ENCODE measurements at regions not wholly inside any gene's neighbourhood (a gene's known extent, or its start where the extent isn't known, plus 50 kb on each side); places are given as distances from the start of the nearest gene placed in this dataset.

DNA sequence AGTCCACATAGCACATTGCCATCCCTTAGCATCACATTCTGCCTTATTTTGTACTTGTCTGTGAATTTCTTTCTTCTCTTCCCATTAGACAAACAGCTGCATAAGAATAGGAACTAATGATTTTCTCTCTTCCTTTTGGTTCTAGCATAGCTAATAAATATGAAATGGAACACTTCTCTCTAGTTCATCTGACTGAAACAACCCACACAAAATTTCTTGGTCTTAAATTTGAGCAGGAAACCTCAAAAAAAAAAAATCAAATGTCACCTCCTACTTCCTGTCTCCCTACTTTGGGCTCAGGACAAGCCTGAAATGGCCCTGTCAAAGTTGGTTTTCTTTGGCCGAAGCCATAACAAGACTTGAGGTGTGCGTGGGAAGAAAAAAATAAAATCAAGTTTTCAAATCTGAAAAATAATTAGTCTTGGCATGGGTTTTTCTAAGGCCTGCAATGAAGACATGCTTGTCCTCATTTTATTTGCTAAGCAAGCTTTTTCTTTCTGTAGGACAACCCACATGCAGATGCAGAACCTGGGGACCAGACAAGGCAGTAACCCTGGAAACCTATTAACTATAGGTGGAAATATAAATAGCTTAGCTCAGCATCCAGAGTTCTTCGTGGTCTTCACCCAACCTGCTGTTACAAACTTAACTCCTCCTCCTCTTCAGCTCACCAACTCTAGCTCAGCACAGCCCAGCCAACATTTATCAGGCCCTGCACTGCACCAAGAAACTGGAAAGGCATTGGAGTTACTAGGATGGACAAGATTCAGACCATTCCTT, 523.5 kb upstream of the KLF4 start:
- no peak for DNase-seq

DNA sequence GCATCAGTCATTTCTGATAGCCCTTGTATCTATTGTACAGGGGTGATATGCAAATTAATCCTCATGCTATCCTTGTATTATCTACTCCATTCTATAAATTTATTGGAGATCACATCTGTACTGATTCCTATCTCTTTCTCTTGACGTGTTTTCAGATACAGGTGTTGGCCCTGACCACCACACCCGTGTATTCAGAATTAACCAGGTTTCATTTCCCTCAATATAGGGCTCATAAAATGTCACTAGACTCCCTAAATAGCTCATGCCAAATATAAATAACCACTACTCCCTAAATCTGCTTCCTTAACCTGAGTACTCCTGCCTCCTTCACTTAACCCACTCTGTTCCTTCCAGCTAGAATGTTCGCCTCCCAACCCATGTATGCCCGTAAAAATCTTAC, 522.8 kb upstream of the KLF4 start:
- DNase-seq = no peak

DNA sequence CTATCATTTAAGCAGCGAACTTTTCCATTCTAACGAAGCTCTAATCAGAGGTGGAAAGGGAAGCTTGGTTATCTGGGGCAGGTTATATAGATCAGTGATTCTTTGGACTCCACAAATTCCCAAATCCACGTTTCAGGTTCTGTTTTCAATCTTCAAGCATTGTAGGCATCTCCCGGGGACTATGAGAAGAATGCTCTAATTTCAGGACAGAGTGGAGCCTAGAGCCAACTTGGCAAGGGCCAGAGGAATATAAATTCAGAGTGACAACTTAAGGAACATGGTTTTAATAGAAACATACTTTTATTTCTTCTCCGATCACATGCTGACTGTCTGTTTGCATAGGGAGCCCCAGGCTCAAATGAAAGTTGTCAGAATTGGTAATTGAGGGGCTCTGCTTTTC, 514.0 kb upstream of the KLF4 start:
- DNase-seq = no peak

DNA sequence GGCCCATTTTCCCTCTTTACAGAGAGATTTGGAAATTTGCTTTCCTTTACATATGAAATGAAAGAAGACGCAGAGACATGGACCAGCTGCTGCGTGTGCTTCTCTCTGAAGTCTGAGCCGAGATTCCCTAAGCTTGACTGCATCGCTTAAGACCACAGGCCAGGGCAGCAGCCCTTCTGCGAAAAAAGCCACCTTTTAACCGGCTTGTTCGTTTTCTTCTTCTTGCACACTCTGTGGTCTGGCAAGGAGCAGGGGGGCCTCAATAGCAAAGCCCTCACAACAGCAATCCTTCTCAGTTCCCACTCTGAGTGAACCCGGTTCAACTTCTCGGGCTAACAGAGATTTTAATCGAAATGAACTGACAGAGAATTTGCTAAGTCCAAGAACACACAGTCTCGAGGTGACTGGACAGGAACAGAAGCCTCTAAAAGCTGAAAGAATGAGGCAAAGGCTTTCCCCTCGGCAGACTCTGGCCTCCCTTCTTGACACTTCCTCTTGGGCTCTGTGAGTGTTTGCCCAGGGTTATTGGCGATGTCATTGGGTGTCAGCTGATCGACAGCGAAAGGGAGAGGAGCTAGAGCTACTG, 512.9 kb upstream of the KLF4 start:
- DNase-seq = no peak

DNA sequence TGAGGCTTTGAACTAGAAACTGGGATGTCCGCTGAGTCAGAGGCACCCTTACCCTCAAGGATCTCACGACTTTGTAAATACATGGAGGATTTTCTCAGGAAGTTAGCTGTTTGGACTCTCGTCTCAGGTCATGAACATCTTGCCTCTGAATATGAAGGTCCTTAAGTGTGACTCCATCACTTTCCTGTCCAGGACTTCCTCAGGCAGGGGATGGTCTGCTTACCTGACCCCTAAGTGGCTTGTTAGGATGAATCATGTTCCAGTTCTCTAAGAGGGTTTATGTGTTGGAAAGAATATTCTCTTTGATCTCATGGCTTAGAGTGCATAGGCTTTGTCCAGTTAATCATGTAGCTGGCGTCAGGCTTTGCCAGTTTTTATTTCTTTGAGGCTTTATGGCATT, 511.7 kb upstream of the KLF4 start:
- DNase-seq = no peak

DNA sequence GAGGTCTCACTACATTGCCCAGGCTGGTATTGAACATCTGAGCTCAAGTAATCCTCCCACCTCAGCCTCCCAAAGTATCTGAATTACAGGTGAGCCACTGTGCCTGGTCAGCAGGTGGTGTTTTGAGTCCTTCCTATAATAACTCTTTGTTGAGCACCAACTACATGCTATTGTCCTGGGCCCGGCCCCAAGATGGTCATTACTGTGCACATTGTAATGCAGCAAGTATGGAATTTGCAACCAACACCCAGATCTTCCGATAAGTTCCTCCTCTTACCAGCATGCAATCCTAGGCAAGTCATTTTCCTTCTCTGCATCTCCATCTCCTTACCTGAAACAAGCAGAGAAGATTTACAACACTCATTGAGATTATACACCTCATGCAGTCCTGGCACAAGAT, 510.3 kb upstream of the KLF4 start:
- DNase-seq = no peak

DNA sequence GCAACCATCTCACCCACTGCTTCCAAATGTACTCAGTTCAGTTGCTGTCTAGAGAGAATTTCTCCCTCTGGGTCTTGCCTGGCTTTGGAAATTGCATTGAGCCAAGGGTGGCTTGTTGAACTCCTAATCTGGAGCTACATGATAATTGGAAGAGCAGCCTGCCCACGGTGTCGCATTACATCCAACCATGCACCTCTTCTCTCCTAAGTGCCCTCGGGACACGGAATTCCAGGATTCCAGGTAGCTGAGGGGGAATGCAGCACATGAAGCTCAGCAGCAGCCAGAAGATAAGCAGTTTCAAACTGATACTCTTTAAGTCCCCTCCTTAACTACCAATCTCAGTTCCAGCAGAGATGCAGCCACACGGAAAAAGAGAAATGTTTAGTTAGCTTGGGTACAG, 509.4 kb upstream of the KLF4 start:
- DNase-seq = peak; percentile 67

DNA sequence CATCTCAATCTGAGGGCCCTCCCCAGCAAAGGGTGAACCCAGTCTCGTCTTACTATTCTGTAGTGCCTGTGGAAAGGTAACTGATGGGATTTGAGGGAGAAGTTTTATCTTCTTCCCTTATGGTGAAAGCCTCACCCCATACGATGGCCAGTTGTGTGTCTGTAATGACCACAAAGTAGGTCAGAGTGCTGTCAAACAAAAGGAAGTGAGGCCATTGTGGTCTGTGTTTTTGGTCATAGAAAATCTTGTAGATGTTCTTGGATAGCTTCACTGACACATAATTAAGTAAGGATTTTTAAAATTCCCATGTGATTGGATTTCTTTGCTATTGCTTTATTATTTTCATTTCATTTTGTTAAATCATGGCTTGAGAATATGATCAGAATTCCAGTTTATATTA, 505.1 kb upstream of the KLF4 start:
- DNase-seq = no peak

DNA sequence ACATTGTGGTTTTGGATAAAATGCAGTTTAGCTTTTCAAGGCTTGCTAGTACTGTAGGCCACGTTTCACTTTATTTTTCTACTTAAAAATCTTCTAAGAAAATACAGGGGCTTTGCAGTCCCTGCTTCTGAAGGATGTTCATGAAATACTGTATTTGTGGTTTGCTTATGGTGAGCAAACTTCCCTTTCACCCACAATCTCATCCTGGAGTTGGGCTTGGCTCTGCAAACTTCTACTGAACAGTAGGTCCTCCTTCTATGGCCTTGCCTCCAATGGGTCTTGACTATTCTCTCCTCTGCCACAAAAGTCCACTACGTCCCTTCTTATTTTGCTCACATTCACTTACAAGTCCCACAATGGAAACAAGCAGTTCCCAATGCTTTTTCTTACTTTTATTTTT, 502.7 kb upstream of the KLF4 start:
- no peak for DNase-seq

DNA sequence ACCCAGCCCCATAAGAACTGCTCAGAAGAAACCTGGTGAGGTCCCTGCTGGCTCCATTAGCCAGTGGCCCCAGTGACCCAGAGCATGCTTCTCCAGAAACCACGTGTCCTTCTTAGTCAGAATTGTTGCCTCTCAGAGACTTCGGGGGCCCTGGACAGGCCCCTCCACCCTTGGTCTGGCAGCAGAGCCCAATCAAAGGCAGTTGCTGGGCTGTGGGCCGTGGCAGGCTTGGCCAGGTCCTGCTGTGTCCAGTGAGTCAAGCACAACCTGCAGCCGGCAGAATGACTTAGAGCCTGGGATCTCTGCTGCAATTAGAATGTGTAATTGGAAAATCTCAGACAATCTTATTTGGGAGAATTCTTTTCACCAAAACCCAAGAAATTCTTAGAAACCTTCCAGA, 502.0 kb upstream of the KLF4 start:
- DNase-seq = no peak

DNA sequence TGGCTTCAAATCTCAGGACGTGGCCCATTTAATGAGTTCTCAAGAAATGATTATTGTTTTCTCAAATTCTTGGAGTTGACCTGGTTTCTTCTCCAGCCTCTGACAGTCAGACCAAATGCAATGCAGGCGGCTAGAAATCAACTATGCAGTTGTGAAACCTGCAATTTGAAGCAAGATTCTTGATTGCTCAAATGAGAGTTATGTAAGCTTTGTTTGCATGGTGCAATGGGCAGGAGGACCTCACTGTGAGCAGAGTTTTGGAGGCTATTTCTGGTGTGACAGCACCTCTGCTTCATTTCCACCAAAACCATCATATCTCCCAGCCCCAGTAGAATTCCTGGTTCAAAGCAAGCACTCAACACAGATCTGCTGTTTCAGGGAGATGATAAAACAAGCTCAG, 500.0 kb upstream of the KLF4 start:
- DNase-seq = no peak

DNA sequence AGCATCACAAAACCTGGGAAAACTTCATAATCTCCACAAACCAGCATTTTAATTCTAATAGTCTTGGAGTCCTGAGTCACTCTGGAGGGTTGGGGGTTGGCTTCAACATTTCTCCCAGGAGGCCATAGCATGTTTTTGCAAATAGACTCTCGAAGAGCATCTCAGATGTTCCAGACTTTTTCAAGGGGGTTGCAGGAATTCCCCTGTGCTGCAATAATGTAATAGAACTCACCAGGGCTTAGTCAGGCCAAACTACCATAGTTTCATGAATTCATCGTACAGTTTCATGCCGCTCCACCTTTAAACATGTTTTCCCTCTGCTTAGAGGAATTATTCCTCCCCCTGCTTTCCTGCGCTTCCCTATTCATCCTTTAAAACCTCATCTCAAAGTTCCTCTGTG, 499.5 kb upstream of the KLF4 start:
- DNase-seq = no peak

DNA sequence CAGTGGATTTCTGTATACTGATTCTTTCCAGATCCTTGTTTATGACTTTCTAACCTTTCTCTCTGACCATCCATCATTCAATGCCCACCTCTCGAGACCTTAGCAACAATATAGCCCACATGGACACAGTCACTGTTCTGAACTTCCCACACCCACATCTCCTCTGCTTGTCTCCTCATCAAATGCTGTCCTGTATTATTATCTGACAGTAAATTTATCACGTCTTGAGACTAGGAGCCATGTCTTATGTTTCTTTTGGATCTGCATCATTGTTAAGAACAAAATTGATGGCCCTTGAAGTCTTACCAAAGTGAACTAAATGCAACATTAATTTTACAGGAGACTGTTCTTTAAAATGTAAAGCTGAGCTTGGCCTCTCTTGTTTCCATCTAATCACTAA, 495.4 kb upstream of the KLF4 start:
- no peak for DNase-seq

DNA sequence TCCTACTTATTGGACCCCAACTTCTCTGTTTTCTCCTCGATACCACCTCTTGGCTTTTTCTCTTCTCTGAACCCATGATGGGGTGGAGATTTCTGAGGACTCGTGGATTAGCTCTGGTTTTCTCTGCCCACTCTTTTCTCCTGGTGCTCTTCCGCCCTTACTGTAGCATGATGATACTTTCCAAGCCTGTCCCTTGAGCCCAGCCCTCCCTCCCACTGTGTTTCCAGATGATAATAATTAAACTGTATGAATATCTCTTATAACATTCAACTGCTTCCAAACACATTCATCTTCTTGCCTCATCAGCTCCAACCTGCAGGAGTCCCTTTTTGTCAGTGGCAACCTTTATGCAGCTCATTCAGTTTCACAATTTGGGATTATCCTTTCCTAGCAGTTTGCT, 494.2 kb upstream of the KLF4 start:
- no peak for DNase-seq

DNA sequence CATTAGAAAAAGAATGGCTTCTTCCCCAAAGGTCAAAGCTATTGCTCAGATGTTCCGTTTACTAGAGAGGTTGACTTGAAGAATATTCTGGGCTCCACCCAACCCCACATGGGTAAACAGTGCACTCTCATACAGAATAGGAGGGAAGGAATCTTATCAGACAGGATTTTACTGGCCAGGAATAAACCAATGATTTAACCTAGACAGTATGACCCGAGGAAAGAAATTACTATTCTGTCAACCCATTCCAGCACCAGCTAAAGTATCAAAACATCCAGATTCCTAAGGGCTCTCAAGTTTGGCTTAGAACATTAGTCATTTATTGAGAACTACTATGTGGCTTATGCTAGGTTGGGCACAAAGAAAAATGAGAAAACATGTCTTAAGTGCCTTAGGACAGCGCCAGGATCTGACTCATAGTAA, 493.6 kb upstream of the KLF4 start:
- no peak for DNase-seq

DNA sequence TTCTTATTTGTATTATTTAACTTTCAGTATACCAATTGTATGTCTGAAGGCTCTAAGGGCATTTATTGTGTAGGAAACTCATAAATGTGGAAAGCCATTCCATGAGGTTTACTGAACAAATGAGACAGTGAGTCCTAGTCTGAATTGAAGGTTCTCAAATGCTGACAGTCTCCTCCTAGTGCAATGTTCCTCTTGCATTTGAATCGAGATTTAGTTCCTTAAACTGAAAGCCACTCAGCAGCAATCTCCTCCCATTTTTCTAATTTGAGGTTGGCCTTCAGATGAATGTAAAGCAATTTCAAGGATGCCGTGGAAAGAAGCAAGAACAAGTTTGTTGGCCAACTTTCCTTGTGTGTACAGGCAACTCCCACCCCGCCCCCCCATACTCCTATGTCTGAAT, 493.2 kb upstream of the KLF4 start:
- no peak for DNase-seq

DNA sequence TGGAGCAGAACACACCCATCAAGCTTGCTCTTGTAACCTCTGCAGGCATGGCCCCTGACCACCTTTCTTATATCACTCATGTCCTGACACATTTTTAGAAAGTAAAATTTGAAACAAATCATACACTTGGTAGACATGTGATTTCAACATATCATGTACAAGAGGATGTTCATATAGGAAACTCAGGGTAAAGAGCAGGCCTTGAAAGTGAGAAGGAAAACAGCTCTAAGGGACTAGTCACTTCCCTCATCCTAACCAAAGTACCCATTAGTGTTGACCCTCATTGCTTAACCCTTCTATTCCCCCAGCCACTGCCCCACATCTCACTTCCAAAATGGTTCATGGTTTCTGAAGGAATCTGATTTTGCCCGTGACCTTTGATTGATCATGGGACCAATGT, 492.4 kb upstream of the KLF4 start:
- no peak for DNase-seq

DNA sequence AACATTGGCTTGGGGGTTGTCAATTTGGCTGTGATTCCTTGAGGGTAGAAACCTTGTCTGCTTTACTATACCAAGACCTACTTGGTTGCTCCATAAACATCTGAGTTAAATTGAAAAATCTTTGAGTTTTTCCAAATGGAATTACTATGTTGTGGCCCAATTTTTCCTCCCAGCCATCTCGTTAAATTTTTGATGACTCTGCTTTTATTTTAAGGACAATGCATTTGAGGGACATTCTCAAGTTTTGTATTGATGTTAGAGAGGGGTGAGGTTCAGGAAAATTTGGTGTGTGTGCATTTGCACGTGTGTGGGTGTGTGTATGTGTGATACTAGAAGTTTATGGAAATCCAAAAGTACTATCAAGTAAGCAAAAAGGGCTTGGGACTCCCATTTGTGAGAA, 491.4 kb upstream of the KLF4 start:
- no peak for DNase-seq

DNA sequence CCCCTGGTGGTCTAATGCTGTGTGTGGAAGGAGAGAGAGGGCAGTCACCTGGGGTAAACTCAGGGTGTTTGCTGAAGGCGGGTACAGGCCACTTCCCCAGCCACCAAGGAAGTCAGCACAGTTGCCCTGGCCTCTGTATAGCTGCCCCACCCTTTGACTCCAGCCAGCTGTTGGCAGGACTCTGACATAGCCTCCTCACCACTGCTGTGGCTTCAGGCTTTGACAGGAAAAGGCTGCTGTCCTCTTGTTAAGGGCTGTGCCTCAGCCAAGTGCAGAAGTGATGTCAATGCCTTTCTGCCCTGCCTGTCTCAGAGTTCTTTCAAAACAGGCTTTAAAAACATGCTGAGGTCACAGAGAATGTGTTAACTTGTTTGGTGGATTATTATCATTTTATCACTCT, 487.2 kb upstream of the KLF4 start:
- DNase-seq = no peak

DNA sequence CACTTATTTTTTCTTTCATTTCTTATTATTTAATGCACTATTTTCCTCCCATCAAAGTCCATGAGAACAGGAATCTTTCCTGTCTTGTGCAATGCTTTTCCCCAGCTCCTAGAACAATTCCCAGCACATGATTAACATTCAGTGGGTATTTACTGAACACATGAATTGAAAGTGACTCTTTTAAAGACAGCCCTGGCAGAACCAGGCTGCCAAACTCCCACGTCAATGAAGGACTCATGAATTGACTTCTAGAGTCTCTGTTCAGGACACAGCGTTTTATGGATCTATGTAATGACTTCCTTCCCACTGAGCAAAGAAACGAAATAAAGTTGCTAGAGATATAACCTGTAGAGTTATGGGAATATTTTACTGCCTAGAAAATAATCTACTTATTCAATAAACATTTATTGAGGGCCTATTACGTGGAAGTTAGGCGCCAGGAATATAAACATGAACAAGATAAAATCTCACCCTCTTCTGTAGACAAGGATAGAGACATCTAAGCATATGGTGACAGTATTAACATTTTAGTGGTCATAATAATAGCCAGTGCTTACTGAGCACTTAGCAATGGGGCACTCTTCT, 485.9 kb upstream of the KLF4 start:
- no peak for DNase-seq

DNA sequence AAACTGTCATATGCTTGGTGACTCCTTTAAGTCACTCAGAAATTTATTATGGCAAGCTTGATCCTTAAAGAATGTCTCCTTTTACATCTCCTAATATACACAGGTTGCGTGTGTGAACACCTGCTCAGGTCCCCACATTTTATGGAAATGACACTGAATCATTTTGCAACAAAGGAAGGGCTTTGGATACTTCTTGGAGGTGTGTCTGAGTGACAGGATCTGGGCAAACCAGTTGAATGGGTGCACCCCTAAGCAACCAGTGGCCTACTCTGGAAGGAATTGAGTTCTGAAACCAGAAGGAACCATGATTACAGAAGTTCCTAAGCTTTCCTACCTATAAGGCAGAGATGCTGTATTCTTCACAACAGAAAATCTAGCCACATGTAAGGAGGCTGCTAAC, 483.9 kb upstream of the KLF4 start:
- no peak for DNase-seq

DNA sequence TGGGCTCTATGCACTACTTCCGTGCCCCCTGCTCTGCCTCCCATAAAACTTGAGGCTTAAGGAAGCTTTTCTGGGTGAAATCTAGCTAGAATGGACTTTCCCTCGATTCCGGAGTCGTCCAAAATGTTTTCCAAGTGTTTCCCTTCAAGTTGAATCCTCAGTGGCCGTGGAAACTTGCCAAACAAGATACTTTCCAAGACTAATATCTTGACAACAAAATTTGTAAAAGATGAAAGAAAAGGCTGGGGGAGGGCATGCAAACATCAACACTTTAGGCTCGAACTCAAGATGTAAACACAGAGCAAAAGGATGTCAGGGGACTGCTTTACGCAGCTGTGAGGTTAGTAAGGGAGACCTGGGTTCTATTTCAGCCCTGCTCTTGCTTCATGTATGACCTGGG, 482.8 kb upstream of the KLF4 start:
- no peak for DNase-seq

DNA sequence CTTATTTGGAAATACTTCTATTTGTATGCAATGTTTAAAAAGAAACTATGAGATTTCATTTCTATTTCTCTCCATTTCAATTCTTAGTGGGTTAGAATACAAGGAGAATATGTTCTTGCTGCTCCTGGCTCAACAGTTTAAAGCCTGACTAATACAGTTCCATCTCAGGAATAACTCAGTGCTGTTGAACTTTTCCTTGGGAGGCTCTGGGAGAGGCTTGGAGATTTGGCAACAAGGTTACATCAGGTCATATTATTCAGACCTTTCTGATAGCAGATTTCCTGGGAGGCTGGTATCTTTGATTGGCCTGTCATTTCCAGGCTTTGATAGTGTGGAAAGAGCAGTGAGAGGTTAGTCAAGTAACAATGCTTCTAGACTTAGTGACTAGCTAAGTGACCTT, 481.7 kb upstream of the KLF4 start:
- DNase-seq = no peak

DNA sequence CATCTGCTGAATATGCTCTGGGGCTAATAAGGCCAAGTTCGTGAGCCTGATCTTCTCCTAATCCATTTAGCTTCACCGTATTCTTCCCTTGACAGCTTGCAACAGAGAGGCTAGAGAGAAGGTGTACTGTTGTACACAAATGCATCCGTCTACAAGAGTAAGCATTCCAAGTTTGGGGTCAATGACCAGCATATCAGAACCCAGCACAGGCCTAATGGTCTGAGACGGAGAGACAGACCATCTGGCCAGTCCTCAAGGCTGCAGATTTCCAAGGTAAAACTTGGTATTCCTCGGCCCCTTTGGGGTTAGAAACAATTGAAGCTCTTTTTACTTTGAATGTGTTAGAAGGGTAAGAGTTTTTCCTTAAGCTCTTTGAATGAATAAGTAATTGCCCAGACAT, 481.2 kb upstream of the KLF4 start:
- no peak for DNase-seq

DNA sequence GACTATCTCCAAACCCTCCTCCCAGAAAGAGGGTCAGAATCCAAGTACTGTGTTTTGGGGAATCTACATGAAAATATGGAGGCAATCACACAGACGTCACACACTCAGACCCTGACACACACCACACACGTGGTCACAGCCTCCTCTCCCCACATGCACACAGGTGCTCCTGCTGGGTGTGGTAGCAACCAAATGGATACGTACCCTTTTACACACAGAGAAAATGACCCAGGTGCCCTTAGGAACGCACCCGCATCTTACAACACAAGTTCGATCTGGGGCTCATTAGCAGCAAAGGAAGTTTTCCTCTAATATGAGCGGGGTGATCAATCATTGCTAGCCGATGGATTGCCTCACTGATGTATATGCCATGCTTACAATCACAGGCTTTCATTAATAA, 480.2 kb upstream of the KLF4 start:
- DNase-seq = no peak
